PC-3 (cell line): ENCODE measurements at regions not wholly inside any gene's neighbourhood (a gene's known extent, or its start where the extent isn't known, plus 50 kb on each side); places are given as distances from the start of the nearest gene placed in this dataset.

Experiments
- EZH2 ChIP-seq: fragments of 300-600 bp; sonication (generic); IDR thresholded peaks from one replicate; pipeline ENCODE4 v1.6.1; 2017; ENCODE audit warnings: antibody characterized with exemption, mild to moderate bottlenecking, low read length; ENCODE audit not compliant: unreplicated experiment
- EZH2phosphoT487 ChIP-seq: fragments of 300-600 bp; sonication (generic); IDR thresholded peaks from 2 replicates; pipeline ENCODE4 v1.6.1; 2018; ENCODE audit warnings: mild to moderate bottlenecking, antibody characterized with exemption, low read length, borderline replicate concordance

DNA sequence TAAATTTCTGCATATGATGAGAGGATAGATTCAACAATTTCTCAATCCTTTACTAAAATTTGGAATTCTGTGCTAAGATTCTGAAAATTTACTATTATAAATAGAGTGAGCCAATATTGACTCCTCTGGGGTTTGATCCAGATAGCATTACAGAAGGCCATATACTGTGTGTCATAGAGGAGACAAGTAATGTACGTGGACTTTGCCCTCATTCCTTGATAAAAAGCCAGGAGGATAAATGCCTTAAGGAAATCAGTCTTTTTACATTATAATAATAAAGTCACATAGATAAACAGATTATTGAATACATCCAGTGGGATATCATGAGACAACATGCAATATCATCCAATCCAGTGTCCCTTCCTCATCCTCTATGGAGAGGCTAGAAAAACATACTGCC, 188.0 kb upstream of the HDX start:
- no peak for TF ChIP-seq EZH2
- no peak for TF ChIP-seq EZH2phosphoT487
